Superior temporal gyrus (tissue), 1 donor: ENCODE measurements at regions not wholly inside any gene's neighbourhood (a gene's known extent, or its start where the extent isn't known, plus 50 kb on each side); places are given as distances from the start of the nearest gene placed in this dataset.
A peak's percentile ranks its signal among the peaks of the same experiment; 100 is the strongest.

Experiments used
- DNase-seq: peaks from one replicate; pipeline ENCODE4 v3.0.0-alpha.2; 2016; ENCODE audit errors: extremely low spot score

DNA sequence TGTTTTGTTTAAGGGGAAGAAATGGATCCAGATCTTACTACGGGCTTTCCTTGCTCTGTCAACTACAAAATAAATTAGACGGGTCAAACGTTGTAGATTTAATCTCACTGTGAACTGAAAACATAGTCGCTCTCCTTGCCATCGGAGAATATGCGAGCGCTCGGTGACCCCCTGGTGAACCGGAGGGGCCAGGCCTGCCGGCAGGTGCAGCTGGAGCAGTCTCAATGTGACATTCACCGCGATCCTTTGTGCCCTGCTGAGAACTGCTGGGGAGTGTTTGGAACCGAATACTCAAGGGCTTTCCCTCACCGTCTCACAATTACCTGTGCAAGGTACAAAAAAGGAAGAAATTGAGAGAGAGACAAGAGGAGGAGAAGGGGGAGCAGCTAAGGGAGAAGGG, 174.1 kb upstream of the GPR26 start:
- DNase-seq = no peak

DNA sequence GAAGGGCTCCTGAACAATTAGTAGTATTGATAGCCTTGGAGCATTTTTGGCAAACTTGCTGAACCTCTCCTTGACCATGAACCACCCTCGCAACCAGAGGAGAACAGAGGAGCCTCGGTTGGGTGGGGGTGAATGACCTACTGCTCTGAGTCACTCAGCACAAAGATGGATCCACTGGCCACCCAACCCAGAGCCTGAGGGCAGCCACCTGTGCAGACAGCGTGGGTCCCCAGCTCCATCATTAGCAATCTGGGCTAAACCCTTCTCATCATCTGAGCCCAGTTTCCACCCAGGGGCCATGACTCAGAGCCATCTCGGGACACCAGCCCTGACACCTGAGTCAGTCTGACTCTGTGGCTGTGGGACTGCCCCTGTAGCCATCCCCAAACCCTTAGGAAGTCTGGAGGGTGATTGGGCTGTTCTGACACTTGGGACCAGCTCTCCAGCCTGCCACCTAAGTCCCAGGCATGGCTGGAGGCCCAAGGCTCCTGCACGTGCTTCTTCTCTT, 171.8 kb upstream of the GPR26 start:
- DNase-seq = no peak

DNA sequence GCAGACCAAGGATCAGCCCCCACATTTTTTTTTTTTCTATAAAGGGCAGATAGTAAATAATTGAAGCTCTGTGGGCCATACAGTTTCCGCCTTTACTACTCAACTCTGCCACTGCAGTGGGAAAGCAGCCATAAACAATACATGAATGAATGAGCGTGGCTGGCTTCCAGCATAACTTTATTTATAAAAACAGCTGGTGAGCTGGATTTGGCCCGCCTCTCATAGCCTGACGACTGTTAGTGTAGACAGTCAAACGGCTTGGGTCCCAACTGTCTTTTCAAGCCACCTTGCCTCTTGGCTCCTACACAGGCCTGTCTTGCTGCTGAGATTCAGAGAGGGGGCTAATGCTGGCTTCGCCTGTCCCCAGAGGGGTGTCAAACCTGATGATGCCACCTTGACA, 169.8 kb upstream of the GPR26 start:
- no peak for DNase-seq

DNA sequence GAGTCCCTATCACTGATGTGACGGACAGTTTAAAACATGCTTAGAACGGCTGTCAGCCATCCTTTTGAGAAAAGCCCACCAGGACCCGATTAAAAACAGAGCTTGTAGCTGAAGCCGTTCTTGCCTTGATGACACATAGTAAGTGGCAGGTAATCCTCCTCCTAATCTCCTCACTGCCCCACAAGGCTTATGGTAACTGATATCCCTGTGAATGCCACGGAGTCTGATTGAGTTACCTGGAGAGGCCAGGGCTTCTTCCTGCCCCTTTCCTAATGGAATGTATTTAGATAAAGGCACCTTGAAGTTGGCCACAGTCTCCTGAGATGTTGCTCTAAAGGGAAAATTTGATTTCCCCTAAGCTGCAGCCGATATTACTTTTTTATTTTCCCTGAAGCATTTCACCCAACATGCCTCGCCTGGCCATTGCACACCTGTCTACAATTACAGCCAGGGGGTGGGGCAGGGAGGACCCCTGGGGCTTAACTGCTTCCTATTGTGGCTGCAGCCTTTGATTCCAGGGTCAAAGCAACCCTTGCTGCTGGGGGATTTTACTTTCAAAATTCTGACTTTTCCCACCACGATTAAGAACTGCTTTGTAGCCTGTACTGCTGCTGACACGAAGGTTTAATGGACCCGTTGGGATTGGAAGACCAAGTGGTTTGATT, 169.0 kb upstream of the GPR26 start:
- no peak for DNase-seq

DNA sequence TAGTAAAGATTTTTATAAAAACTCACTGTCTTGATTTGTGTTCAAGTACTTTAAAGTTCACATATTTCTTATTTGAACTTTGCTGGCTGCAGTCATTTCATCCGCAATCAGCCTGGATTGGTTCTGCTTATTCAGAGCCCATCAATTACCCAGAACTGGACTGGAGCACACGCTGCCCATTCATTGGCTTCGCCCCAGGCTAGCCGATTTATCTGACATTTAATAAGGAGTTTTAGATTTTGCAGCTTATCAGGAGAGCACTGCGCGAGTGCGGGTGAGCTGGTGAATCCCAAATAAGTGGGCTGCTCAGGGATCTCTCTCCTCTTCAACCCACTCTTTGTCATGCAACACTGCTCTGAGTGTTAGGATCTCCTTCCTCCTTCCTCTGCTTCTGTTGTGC, 166.0 kb upstream of the GPR26 start:
- DNase-seq = no peak

DNA sequence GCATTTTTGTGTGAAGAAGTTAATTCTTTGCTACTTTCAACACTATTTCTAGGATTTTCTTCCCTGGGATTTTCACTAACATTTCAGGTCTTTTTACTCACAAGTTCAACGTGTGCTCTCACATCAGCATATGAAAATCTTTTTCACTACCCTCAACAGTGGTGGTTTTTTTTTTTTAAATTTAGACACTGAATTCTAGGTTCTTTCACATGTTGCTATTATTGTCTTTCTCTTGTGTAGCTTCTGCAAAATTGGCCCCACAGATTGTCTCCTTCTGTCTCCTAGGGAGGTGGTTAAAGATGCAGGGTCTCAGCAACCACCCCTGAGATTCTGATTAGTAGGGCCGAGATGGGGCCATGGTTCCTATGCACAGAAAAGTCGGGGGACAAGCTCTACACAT, 165.0 kb upstream of the GPR26 start:
- DNase-seq = no peak

DNA sequence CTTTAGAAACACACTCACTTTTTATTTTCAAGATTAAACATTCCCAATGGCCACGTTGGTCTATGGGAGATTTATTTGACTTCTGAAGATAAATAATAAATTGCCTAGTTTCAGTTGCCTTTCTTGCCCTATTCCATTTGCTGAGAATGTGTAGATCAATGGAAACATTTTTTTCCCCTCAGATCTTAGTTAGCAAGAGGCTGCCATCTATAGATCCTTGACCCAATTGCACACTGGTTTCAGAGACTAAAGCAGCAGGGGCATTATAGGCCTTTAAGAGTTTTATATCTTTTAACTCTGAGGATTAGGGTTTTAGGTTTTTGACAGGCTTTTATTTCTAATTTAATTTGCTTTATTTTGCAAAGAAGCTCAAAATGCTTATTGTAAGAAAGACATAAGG, 163.2 kb upstream of the GPR26 start:
- DNase-seq = peak; percentile 35

DNA sequence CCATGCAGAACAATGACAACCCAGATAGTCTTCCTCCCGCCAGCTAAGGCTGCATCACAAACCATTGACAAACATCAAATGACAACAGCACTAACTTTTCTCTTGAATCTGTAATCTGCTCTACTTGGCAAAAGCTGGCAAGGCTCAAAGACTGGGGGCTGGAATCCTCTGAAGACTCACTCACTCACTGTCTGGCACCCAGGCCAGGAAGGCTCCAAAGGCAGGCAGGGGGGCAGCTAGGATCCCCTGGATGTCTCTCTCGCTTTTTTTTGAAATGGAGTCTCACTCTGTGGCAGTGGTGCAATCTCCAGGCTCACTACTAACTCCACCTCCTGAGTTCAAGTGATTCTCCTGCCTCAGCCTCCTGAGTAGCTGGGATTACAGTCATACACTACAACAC, 159.7 kb upstream of the GPR26 start:
- no peak for DNase-seq

DNA sequence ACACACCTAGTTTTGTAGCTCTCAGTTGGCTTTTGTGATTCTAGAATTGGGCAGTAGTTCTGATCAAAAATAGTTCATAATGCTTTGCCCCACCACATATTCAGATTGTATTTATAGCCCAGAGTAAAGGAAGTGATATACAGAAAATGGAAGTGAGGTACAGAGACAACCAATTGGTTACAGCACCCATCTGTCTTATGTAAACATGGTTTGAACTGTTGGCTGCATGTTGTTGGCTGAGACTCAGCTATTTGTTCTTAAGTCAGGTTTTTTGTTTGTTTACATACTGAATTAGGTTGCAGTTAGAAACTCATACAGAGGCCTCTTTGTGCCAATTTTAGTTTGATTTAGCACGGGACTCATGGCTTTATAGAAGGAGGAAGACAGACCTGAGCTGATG, 158.9 kb upstream of the GPR26 start:
- no peak for DNase-seq

DNA sequence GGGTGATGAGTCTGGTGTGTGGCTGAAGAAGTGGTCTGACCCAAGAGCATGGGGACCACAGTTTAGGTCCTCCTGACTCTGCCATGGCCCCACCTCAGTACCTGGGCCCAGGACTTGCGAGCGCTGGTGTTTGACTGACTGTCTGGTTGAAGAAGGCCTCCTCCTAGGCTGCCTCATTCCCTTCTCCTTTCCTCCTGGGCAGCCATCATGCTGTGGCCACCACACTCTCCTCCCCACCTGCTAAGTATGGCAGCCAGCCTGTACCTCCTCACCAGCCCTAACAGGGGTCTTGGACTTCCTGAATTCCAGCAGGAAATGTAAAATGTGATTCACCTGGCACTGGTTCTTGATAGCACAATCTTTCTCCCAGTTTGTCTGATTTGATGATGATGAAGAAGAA, 156.8 kb upstream of the GPR26 start:
- no peak for DNase-seq

DNA sequence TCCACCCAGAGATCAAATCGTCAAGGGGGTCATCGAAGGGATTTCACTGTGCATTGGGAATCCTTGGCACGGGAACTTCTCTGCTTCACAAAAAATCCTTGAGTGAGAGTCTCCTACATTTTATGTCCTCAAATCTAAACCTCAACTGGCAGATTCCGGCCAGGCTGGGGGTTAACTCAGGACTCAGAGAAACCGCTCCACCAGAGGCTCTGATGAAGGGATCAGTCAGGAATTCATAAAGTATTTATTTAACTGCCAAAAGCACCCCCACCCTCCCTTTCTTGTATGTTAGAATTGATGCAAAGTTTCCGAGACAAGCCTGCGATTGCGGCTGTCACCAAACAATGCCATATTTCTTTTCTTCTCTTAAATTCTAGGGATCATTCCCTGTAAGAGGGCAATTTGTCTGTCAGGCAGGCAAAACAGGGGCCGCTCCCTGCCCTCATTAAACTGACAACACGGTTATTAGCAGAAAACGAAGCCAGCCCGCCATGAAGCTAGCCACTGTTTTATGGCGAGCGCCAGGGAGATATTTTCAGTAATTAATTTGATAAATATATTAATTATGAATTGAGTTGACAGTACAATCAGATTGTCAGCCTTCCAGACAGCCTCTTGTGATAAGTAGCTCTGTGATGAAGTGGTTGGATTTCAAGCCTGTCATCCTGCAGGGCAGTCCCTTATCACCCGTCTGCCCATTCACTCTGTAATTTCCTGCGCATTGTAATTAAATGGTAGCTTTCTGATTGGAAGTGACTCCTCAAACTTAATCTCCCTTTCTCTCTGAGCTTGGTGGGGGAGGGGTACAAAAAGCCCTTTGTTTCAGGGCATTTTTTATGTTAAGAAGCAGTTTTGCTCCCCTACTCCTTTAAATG, 153.0 kb upstream of the GPR26 start:
- no peak for DNase-seq

DNA sequence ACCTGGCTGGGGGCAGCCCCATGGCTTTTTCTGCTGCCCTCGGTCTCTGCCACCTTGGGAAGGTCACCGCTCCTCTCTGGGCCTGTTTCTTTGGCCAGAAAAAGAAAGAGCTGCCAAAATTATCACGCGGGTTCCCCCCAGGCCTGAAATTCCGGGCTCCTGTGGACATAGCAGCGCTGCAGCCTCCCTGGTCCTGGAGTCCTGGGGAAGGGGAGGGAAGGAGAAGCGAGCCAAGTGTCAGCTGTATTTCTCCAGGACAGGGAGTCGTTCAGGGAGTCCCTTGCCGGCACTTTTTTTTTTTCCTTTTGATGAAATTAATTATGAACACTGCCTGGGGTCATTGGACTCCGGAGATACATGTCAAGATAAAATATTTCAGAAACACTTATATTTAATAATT, 152.3 kb upstream of the GPR26 start:
- no peak for DNase-seq

DNA sequence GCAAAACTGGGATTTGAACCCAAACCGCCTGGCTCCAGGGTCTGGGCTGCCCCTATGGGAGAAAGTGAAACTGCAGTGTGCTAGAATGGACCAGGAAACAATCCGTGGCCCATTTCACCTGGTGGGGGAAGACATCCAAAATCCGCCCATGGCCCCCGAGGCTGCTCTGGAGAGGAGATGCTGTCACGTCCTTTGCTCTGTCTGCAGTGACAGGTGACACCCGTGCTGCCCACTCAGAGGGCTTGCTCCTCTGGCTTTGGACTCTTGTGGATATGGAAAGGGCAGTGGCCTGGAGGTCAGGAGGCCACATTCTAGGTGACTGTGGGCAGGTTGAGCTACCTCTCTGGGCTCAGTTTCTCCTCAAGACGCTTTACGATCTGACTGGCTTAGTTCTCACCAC, 151.2 kb upstream of the GPR26 start:
- no peak for DNase-seq

DNA sequence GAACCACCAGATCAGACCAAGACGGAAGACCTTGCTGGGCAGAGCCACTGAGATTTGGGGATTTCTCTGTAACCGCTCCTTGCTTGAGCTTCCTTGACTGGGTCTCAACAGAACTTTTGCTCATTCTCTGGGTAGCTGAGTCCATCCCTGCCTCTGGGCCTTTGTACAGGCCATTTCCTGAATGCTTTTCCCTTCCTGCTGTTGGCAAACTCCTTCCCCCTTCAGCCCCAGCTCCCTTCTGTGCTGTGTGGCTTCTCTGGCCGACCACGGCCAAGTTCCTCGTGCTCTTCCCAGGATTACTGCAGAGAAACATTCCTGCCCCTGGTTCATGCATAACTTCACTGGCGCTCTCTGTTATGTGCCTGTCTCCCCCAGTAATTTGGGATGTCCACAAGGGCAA, 150.5 kb upstream of the GPR26 start:
- no peak for DNase-seq

DNA sequence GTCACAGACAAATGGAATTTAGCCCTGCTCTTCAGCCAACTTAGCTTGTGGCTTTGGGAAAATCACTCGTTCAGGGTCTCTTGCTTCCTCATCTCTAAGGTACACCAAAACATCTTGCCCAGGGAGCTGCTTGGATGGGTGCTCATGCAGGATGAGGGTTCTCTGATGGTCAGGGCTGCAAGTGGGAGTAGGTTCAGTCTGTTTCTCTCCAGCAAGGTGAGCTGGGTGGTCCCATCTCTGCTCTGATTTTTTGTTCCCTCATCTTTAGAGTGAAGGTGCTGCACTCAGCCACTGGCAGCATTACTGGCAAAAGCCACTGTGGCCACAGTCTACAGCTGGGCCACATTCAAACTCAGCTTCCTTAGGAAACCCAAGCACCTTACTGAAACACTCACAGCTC, 149.9 kb upstream of the GPR26 start:
- no peak for DNase-seq

DNA sequence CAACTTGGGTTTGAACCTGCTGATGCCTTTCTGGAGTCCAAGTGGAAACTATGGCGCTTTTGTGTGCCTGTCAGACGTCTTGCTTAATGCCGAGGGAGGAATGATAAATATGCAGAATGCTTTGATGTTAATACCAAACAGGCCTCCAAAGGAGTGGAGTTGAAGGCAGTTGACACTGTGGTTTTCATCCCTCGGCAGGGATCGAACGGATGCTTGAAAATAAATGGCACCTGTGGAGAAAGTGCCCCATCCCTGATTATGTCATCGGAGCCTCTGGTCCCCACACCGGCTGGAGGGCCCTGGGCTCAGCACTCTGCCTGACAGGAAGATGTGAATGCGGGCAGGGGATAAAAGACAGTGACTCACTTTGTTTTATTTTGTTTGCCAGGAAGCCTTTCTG, 148.7 kb upstream of the GPR26 start:
- no peak for DNase-seq

DNA sequence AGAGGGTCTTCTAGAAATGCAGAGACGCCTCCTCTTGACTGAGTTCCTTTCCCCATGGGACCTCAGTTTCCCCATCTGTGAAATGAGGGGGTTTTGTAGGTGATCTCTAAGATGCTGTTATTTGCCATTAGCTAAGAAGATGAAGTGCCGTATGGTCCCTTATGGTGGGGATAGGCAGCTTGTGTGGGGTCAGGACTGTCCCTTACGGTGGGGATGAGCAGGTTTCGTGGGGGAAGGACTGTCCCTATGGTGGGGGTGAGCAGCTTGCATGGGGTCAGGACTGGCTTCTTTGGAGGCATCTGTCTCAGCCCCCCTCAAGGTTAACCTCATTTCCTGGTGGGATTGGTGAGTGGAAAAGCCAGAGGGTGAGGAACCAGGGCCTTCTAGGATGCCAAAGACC, 148.3 kb upstream of the GPR26 start:
- no peak for DNase-seq

DNA sequence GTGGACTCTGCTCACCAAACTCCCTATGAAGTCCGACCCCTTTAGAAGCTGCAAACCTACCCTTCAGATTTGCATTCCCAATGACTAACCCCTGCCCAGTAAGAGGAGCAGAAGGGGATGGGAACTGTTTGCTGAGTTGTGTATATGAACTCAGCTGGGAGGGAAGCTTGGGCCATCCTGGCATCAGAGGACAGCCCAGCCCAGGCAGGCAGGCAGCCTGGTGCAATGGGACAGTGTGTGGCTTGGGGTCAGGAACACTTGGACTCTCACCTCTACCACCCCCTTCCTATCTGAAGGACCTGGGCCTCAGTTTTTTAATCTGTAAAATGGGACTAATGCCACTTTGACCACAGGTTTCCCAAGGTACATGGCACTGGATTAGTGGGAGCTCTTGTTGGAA, 147.4 kb upstream of the GPR26 start:
- no peak for DNase-seq

DNA sequence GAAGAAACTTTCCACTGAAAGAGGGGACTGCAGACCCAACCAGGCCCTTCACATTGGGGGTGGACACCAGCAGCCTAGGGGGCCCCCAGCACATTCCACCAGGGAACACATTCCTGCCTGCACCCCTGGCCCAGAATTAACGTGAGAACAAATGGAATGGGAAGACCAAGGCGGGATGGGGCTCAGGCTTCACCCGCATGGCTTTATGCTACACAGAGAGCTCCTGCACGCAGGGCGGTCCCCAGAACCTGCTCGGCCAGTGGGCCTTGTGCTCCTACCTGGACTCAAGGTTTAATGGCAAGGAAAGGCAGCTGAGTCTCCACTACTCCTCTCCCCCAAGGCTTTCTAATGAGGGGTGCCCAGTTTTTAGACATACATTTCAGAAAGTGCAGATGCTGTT, 146.3 kb upstream of the GPR26 start:
- DNase-seq = no peak

DNA sequence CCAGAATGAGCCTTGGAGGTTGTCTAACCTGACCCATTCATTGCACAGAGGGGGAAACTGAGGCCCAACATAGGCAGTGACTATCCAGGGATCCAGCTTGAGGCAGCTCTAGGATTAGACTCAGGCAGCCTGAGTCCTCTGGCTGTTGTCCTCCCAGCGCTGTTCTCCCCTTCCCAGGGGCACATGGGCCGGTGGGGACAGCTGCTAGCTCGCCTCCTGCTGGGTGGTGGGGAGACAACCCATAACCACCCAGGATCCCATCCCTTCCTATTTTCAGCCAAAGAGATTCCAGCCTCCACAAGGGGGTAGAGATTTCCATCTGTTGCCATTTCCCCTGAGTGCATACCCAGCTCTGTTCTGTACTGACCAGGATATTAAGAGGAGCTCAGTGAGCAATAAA, 145.1 kb upstream of the GPR26 start:
- no peak for DNase-seq

DNA sequence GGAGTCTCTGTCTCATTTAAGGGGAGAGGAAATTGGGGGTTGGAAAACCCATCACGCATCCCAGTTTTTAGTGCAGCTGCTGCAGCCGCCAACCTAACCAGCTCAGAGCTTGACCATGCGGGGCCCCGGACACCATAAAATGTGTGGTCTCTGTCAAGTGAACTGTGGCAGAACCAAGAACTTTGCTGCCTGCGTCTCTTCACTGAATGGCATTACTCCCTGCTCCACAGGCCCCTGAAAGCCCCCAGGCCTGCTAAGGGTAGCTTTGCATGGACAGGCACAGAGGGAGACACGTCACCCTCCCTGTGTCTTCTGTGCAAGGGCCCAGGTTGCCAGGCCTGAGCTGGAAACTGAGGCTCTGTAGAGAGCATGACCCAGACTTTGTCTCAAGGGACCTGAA, 144.6 kb upstream of the GPR26 start:
- no peak for DNase-seq

DNA sequence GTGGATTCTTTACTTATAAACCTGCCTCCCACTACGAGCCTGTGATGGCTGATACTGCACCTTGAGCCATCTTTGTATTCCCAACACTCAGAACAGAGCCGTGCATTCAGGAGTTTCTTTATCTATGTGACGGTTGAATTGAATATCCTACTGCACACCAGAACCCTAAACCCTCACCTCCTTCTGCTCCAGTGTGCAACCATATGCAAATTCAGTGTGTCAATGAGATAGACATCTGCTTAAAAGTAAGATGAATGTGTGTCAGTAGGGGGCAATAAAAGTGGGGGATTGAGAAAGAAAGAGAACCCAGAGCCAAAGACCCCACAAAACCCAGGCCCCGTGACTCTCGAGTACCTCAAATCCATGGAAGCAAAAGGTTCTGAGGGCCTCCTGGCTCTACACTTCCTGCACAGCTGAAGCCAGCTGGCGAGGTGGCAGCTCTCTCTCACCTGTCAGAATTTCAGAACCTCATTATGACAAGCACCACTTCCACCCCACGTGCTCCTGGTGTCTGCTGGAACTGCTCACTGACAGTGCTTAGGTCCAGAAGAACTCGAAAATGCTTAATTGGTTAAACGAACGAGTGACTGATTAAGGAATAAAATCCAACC, 143.3 kb upstream of the GPR26 start:
- no peak for DNase-seq

DNA sequence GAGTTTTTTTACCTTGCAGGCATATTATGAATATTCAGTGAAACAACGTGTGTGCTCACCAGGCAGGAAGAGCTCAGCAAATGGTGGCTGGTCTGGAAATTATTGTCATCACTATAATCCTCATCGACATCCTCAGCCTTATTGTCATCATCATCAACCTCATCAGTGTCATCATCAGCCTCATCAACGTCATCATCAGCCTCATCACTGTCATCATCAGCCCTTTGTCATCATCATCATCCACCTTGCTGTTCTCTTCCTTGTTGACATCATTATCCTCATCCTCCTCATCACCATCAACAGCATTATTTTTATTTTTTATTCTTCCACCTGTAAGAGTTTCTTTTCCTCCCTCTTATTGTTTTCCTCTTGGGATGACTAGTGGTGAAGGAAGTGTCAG, 142.3 kb upstream of the GPR26 start:
- no peak for DNase-seq
